Epithelial cell of proximal tubule (primary cell): ENCODE measurements at regions not wholly inside any gene's neighbourhood (a gene's known extent, or its start where the extent isn't known, plus 50 kb on each side); places are given as distances from the start of the nearest gene placed in this dataset.

Source experiments
- DNase-seq: peaks from one replicate; pipeline ENCODE4 v3.0.0-alpha.2; 2011; ENCODE audit warnings: low read depth
- H3K4me3 ChIP-seq: 2 replicates; pipeline ENCODE4 v1.5.1; 2011; ENCODE audit warnings: low read depth, mild to moderate bottlenecking, low read length
- CTCF ChIP-seq: conservative IDR thresholded peaks from 2 replicates; pipeline ENCODE4 v1.5.1; 2012; ENCODE audit warnings: low read depth, mild to moderate bottlenecking, low read length

GRCh38 chr19:5237190-5237780, 103.3 kb downstream of the PTPRS start:
- H3K4me3 ChIP-seq, result no peak overlapping the region
- DNase-seq, result no peak
- TF ChIP-seq CTCF, result no peak

GRCh38 chr19:5235458-5236219, 105.0 kb downstream of the PTPRS start:
- no peak for DNase-seq
- H3K4me3 ChIP-seq, result no peak overlapping the region
- TF ChIP-seq CTCF, result no peak

GRCh38 chr19:5234412-5234811, 106.2 kb downstream of the PTPRS start:
- TF ChIP-seq CTCF, result no peak

GRCh38 chr19:5232798-5233505, 107.7 kb downstream of the PTPRS start:
- no peak for TF ChIP-seq CTCF
- H3K4me3 ChIP-seq, result no peak overlapping the region
- no peak for DNase-seq

More at GRCh38 chr19:5234412-5234811, 106.2 kb downstream of the PTPRS start:
- no peak for DNase-seq
- H3K4me3 ChIP-seq, result no peak overlapping the region

GRCh38 chr19:5231857-5232678, 108.5 kb downstream of the PTPRS start:
- H3K4me3 ChIP-seq, result no peak overlapping the region
- no peak for TF ChIP-seq CTCF
- DNase-seq, result no peak

- DNase-seq, result no peak
Observed at GRCh38 chr19:5230730-5231555, 109.7 kb downstream of the PTPRS start.

More at GRCh38 chr19:5230730-5231555, 109.7 kb downstream of the PTPRS start:
- TF ChIP-seq CTCF, result no peak
- H3K4me3 ChIP-seq, result no peak overlapping the region
